Body of pancreas (tissue), 4 donors: ENCODE measurements at regions not wholly inside any gene's neighbourhood (a gene's known extent, or its start where the extent isn't known, plus 50 kb on each side); places are given as distances from the start of the nearest gene placed in this dataset.
A peak's percentile ranks its signal among the peaks of the same experiment; 100 is the strongest.

ENCODE experiments used
- ATAC-seq: fragments of 150-250 bp; one replicate; pipeline ENCODE4 v1.9.1; 2016
- DNase-seq, 4 donors: peaks; one replicate each; pipeline ENCODE4 v3.0.0-alpha.2; 2019
- H3K27ac ChIP-seq, 4 donors: fragments of 200-600 bp; sonication (generic); 1 replicate in 3 of 4; 2 replicates in 1 of 4; pipeline versions ENCODE4 v1.5.1 to v1.6.1; 2016 to 2019; ENCODE audit warnings: mild to moderate bottlenecking in 1 of 4, mixed read lengths in 1 of 4, moderate library complexity in 1 of 4
- H3K27me3 ChIP-seq, 2 donors: fragments of 200-600 bp; sonication (generic); one replicate each; pipeline ENCODE4 v1.6.0; 2016; ENCODE audit warnings: mild to moderate bottlenecking in 1 of 2
- H3K36me3 ChIP-seq, 2 donors: fragments of 200-600 bp; sonication (generic); replicated peaks in 1 of 2; 2 replicates each; pipeline ENCODE4 v1.5.1; 2016; ENCODE audit warnings: low read depth in 2 of 2; ENCODE audit not compliant: insufficient read depth in 1 of 2
- H3K4me1 ChIP-seq: fragments of 200-600 bp; sonication (generic); one replicate; pipeline ENCODE4 v1.6.0; 2016
- H3K4me3 ChIP-seq, 2 donors: fragments of 200-600 bp; sonication (generic); 1 replicate in 1 of 2; 2 replicates in 1 of 2; pipeline ENCODE4 v1.5.1; 2016 to 2019
- H3K9me3 ChIP-seq, 3 donors: fragments of 200-600 bp; sonication (generic); 1 replicate in 2 of 3; 2 replicates in 1 of 3; pipeline ENCODE4 v1.5.1; 2016
- CTCF ChIP-seq, 7 experiments: fragments of 450-650 bp in 4 of 7; fragments of 200-600 bp in 3 of 7; sonication (generic) in 3 of 7; IDR thresholded peaks; one replicate each; pipeline ENCODE4 v1.5.1; 2016 to 2019; ENCODE audit warnings: antibody characterized with exemption in 7 of 7
- POLR2A ChIP-seq, 3 donors: fragments of 450-650 bp; IDR thresholded peaks; one replicate each; pipeline ENCODE4 v1.6.1; 2016; ENCODE audit warnings: antibody characterized with exemption in 3 of 3, mild to moderate bottlenecking in 2 of 3
- WGBS, 2 donors: methylation state at CpG; one replicate each; pipeline ENCODE4 v1.1.5; 2017; 5-methylcytosine and 5-hydroxymethylcytosine counted together
- intact Hi-C: fragments of 100-400 bp; cut with DNase I; formaldehyde crosslinking; loops from one replicate; pipeline ENCODE4 v1.15.1; 2023

GRCh38 chr6:44652547-44652946 lies 265.0 kb downstream of the CDC5L start:
- no peaks in the 10 kb centered on the region for H3K27me3 ChIP-seq
- no peak for TF ChIP-seq POLR2A (IDR thresholded peaks at IDR 0.05)
- no peak for ATAC-seq
- intact Hi-C loops = loop anchor here (5.0 kb wide), 2 partner anchors 180 to 1065 kb away; no protein-coding TSS in a partner anchor
- H3K4me1 ChIP-seq = peaks cover 7% of the 10 kb centered on the region
- no peak for DNase-seq
- no peaks in the 10 kb centered on the region for H3K36me3 ChIP-seq
- H3K27ac ChIP-seq = no peak overlapping the region
- no peak overlapping the region for H3K4me3 ChIP-seq
- H3K9me3 ChIP-seq = no peaks in the 10 kb centered on the region
- WGBS, 2 donors = 48% methylated on average over 1 of the region's 1 CpG; no CpG with 5 or more reads in 1 of the 2 donors

- TF ChIP-seq POLR2A (IDR thresholded peaks at IDR 0.05) (no peak), CTCF (IDR thresholded peaks at IDR 0.05) (no peak)
- no peaks in the 10 kb centered on the region for H3K9me3 ChIP-seq
- no peak for DNase-seq
- H3K36me3 ChIP-seq = no peaks in the 10 kb centered on the region
- intact Hi-C loops = loop anchor here (5.0 kb wide), 2 partner anchors 181 to 1064 kb away; no protein-coding TSS in a partner anchor
- 66 to 69% methylated on average over 3 of the region's 3 CpGs for WGBS, 2 donors
- H3K4me1 ChIP-seq = peaks cover 7% of the 10 kb centered on the region
- H3K27me3 ChIP-seq = no peaks in the 10 kb centered on the region
- no peak for ATAC-seq
- H3K4me3 ChIP-seq = no peak overlapping the region
- no peak overlapping the region for H3K27ac ChIP-seq
Observed at GRCh38 chr6:44653091-44653490, 265.6 kb downstream of the CDC5L start.

GRCh38 chr6:44653761-44654218 lies 266.3 kb downstream of the CDC5L start:
- TF ChIP-seq POLR2A (IDR thresholded peaks at IDR 0.05) = no peak
- no peak for TF ChIP-seq CTCF (IDR thresholded peaks at IDR 0.05)
- intact Hi-C loops = loop anchor here (5.0 kb wide), 2 partner anchors 181 to 1064 kb away; no protein-coding TSS in a partner anchor
- Histone ChIP-seq H3K36me3 (no peaks in the 10 kb centered on the region), H3K9me3 (no peaks in the 10 kb centered on the region), H3K27me3 (no peaks in the 10 kb centered on the region), H3K27ac (no peak overlapping the region), H3K4me1 (peaks cover 7% of the 10 kb centered on the region), H3K4me3 (no peak overlapping the region)
- WGBS, 2 donors = 35 to 42% methylated on average over 10 of the region's 10 CpGs
- no peak for DNase-seq
- no peak for ATAC-seq

GRCh38 chr6:44655412-44656342 lies 268.2 kb downstream of the CDC5L start:
- no peak overlapping the region for H3K27ac ChIP-seq

More at GRCh38 chr6:44655412-44656342, 268.2 kb downstream of the CDC5L start:
- WGBS, 2 donors = 13 to 20% methylated on average over 18 to 26 of the region's 26 CpGs
- Histone ChIP-seq H3K9me3 (no peaks in the 10 kb centered on the region), H3K4me3 (no peak overlapping the region), H3K4me1 (peaks cover 7% of the 10 kb centered on the region), H3K36me3 (no peaks in the 10 kb centered on the region), H3K27me3 (no peaks in the 10 kb centered on the region)
- intact Hi-C loops = no loop called here
- ATAC-seq (peak; percentile 77), DNase-seq (peak; percentile 69 to 81 (median 69))
- no peak for TF ChIP-seq POLR2A (IDR thresholded peaks at IDR 0.05)
- TF ChIP-seq CTCF (IDR thresholded peaks at IDR 0.05) = peak; percentile 74 to 91 (median 90)
